RWPE2 (cell line): ENCODE measurements at regions not wholly inside any gene's neighbourhood (a gene's known extent, or its start where the extent isn't known, plus 50 kb on each side); places are given as distances from the start of the nearest gene placed in this dataset.
"Not testable (repeated sequence)": the region's sequence is repeated elsewhere in the genome, so short reads cannot be mapped to it uniquely, and the experiment has no call there.

Source experiments
- ATAC-seq: fragments of 200-7000 bp; cut with Tn5 transposase; 3 replicates; pipeline ENCODE4 v1.9.1; 2021; ENCODE audit warnings: low read depth
- DNase-seq: peaks from one replicate; pipeline ENCODE4 v3.0.0-alpha.2; 2020; ENCODE audit warnings: low spot score
- H3K27ac ChIP-seq: fragments of 450-650 bp; 2 replicates; pipeline ENCODE4 v1.5.1; 2017; ENCODE audit warnings: mild to moderate bottlenecking; ENCODE audit not compliant: poor library complexity, severe bottlenecking
- H3K27me3 ChIP-seq: fragments of 250-450 bp; sonication (Bioruptor Pico); 2 replicates; pipeline ENCODE4 v1.5.1; 2021; ENCODE audit warnings: mild to moderate bottlenecking, moderate library complexity; ENCODE audit not compliant: insufficient read depth, poor library complexity, severe bottlenecking
- H3K36me3 ChIP-seq: fragments of 250-450 bp; sonication (Bioruptor Pico); 2 replicates; pipeline ENCODE4 v1.5.1; 2020; ENCODE audit warnings: low read depth, mild to moderate bottlenecking, moderate library complexity
- H3K4me1 ChIP-seq: fragments of 250-450 bp; sonication (Bioruptor Pico); 2 replicates; pipeline ENCODE4 v1.5.1; 2021; ENCODE audit warnings: mild to moderate bottlenecking, moderate library complexity; ENCODE audit not compliant: insufficient read depth, poor library complexity, severe bottlenecking
- H3K4me3 ChIP-seq: fragments of 250-450 bp; sonication (Bioruptor Pico); 2 replicates; pipeline ENCODE4 v1.5.1; 2021; ENCODE audit warnings: mild to moderate bottlenecking, moderate library complexity; ENCODE audit not compliant: severe bottlenecking
- H3K9me3 ChIP-seq: fragments of 250-450 bp; sonication (Bioruptor Pico); 2 replicates; pipeline ENCODE4 v1.5.1; 2021; ENCODE audit warnings: mild to moderate bottlenecking, moderate library complexity; ENCODE audit not compliant: severe bottlenecking
- CTCF ChIP-seq: fragments of 450-650 bp; IDR thresholded peaks from one replicate; pipeline ENCODE4 v1.5.1; 2017; ENCODE audit warnings: mild to moderate bottlenecking, moderate library complexity; ENCODE audit not compliant: poor library complexity, severe bottlenecking

- H3K4me1 ChIP-seq, result no peaks in the 10 kb centered on the region
- ATAC-seq, result no peak
These were observed 273.6 kb downstream of the FBXO8 start for GRCh38 chr4:174009686-174010451.

GRCh38 chr4:174005422-174005821, 278.0 kb downstream of the FBXO8 start:
- ATAC-seq, result no peak

More at GRCh38 chr4:174009686-174010451, 273.6 kb downstream of the FBXO8 start:
- Histone ChIP-seq H3K27me3 (no peaks in the 10 kb centered on the region), H3K4me3 (no peak overlapping the region), H3K9me3 (no peaks in the 10 kb centered on the region), H3K36me3 (no peaks in the 10 kb centered on the region), H3K27ac (no peak overlapping the region)
- DNase-seq, result no peak
- TF ChIP-seq CTCF, result no peak

GRCh38 chr4:173998471-173999144, 284.9 kb downstream of the FBXO8 start:
- H3K9me3 ChIP-seq, result no peaks in the 10 kb centered on the region
- TF ChIP-seq CTCF, result no peak
- peaks cover 6% of the 10 kb centered on the region for H3K27me3 ChIP-seq
- no peak overlapping the region for H3K4me3 ChIP-seq
- H3K4me1 ChIP-seq, result no peaks in the 10 kb centered on the region
- no peaks in the 10 kb centered on the region for H3K36me3 ChIP-seq
- no peak for ATAC-seq
- DNase-seq, result no peak
- H3K27ac ChIP-seq, result no peak overlapping the region

More at GRCh38 chr4:174005422-174005821, 278.0 kb downstream of the FBXO8 start:
- no peak overlapping the region for H3K27ac ChIP-seq
- H3K36me3 ChIP-seq, result no peaks in the 10 kb centered on the region
- no peak overlapping the region for H3K4me3 ChIP-seq
- H3K4me1 ChIP-seq, result no peaks in the 10 kb centered on the region
- no peak for DNase-seq
- no peak for TF ChIP-seq CTCF
- H3K9me3 ChIP-seq, result no peaks in the 10 kb centered on the region
- H3K27me3 ChIP-seq, result peaks cover 8% of the 10 kb centered on the region

GRCh38 chr4:173995779-173996178, 287.7 kb downstream of the FBXO8 start:
- H3K27ac ChIP-seq, ATAC-seq, H3K4me1 ChIP-seq, H3K4me3 ChIP-seq, H3K27me3 ChIP-seq, H3K9me3 ChIP-seq, DNase-seq, H3K36me3 ChIP-seq: not testable (repeated sequence)

DNA sequence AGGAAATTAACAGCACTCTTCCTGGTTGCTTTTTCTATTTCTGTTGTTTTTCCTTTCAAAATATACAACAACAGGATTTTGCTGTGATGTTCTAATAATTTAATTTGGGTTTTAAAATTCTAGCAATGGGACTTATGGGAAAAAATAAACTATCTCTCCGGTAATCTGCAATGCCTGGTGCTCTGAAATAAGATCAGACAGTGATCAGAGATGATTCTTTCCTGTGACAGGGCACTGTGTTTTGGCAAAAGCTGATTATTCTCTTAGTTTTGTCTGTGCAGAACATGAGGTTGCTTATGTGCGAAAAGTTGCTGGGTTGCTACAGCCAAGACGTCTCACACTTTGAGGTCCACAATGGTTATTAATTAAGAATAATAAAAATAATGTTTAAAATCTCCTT, 291.7 kb downstream of the FBXO8 start:
- Histone ChIP-seq H3K36me3 (no peaks in the 10 kb centered on the region), H3K27me3 (no peaks in the 10 kb centered on the region), H3K4me1 (no peaks in the 10 kb centered on the region), H3K4me3 (no peak overlapping the region), H3K9me3 (no peaks in the 10 kb centered on the region), H3K27ac (no peak overlapping the region)
- no peak for TF ChIP-seq CTCF
- no peak for ATAC-seq
- DNase-seq, result no peak
